ENCODE measurements at regions not wholly inside any gene's neighbourhood (a gene's known extent, or its start where the extent isn't known, plus 50 kb on each side); places are given as distances from the start of the nearest gene placed in this dataset.
"Not testable (repeated sequence)": the region's sequence is repeated elsewhere in the genome, so short reads cannot be mapped to it uniquely, and the experiment has no call there.

- no peak for DNase-seq (ENCODE audit: low spot score)
Observed at GRCh38 chr4:71081192-71081591, 87.7 kb downstream of the DCK start.

- no peak for DNase-seq (ENCODE audit: low spot score)
Observed at GRCh38 chr4:71093745-71094144, 100.3 kb downstream of the DCK start.

- DNase-seq (ENCODE audit: low spot score) = no peak
Observed at GRCh38 chr4:71094201-71094600, 100.8 kb downstream of the DCK start.

- no peak for DNase-seq (ENCODE audit: low spot score)
Observed at GRCh38 chr4:71095141-71095540, 101.7 kb downstream of the DCK start.

- DNase-seq (ENCODE audit: low spot score) = no peak
Observed at GRCh38 chr4:71095545-71095944, 102.1 kb downstream of the DCK start.

DNA sequence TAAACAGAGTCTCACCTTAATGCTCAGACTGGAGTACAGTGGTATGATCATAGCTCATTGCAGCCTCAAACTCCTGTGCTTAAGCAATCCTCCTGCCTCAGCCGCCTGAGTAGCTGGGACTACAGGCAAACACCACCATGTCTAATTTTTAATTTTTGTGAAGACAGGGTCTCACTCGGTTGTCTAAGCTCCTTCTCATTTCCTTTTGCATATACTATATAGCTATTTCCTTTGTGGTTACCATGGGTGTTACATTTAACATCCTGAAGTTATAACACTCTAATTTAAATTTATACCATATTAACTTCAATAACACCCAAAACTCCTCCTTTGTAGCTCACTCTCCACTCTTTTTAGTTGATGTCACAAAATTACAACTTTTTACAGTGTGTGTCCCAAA, 114.3 kb downstream of the DCK start:
- no peak for DNase-seq (ENCODE audit: low spot score)

- no peak for DNase-seq (ENCODE audit: low spot score)
Observed at GRCh38 chr4:71110499-71110898, 117.0 kb downstream of the DCK start.

DNA sequence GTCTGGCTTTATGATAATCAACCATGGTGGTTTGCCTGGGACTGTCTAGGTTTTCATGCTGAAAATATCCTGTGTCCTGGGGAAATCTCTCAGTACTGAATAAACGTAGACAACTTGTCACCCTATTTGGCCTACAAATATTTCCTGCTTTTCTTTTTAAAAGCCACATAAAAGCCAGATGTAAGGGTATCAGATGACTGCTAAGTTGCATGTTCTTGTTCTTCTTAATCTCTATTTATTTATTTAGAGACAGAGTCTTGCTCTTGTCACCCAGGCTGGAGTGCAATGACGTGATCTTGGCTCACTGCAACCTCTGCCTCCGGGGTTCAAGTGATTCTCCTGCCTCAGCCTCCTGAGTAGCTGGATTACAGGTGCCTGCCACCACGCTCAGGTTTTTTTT, 117.7 kb downstream of the DCK start:
- DNase-seq (ENCODE audit: low spot score) = not testable (repeated sequence)

DNA sequence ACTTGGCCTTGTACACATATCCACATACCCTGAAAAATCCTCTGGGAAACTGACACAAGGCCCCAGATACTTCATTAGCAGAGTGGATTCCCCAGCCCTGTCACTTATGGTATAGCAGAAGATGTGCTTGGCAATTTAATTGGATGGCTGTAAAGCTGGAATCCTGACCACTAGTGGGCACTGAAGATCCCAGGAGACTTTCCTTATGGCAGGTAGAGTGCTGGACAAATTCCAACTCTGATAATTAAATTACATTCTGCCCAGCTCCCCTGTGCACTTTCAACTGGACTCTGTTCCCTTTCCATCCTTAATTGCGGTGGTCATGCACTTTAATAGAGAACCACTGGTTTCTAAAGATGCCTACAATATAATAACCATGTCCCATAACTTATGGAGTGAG, 119.8 kb downstream of the DCK start:
- DNase-seq (ENCODE audit: low spot score) = no peak

DNA sequence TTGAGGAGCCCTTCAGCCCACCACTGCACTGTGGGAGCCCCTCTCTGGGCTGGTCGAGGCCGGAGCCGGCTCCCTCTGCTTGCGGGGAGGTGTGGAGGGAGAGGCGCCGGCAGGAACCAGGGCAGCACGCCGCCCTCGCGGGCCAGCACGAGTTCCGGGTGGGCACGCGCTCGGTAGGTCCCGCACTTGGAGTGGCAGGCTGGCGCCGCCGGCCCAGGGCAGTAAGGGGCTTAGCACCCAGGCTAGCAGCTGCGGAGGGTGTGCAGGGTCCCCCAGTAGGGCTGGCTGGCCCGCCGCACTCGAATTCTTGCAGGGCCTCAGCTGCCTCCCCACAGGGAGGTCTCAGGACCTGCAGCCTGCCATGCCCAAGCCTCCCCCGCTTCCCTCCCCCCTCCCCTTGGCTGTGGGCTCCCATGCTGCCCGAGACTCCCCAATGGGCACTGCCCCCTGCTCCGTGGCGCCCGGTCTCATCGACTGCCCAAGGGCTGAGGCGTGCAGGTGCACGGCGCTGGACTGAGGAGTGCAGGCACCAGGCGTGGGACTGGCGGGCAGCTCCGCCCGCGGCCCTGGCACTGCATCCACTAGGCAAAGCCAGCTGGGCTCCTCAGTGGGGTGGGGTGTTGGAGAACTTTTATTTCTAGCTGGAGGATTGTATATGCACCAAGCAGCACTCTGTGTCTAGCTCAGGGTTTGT, 127.5 kb downstream of the DCK start:
- no peak for DNase-seq (ENCODE audit: low spot score)

DNA sequence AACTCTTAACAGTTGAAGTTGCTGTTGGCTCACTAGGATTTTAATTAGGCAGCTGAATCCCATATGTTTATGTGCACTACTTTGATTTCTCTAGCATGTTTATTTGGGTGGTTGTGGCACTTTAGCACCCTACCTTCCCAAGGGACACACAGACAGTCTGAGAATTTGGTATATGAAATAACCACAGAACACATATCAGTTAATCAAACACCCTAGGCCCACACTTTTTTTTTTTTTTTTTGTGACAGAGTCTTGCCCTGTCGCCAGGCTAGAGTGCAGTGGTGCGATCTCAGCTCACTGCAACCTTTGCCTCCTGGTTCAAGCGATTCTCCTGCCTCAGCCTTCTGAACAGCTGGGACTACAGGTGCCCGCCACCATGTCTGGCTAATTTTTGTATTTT, 130.5 kb downstream of the DCK start:
- no peak for DNase-seq (ENCODE audit: low spot score)

- no peak for DNase-seq (ENCODE audit: low spot score)
Observed at GRCh38 chr4:71125137-71125536, 131.7 kb downstream of the DCK start.

DNA sequence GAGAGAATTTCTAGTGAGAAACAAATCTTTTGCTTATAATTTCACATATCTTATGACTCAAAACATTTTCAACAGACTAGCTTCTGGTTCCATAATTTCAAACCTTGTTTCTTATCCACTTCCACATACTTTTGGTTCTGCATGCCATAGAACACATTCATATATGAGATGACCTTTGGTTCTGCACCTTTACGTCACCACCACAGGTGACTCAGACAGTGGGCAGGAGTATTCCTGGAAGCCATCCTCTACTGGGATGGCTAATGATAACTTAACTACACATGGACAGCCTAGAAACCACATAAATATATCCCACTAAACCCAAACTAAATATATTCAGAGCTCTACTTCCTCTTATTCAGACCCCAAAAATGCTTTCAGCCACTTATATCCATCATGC, 133.3 kb downstream of the DCK start:
- DNase-seq (ENCODE audit: low spot score) = peak; percentile 46

GRCh38 chr4:71130827-71131603, 137.6 kb downstream of the DCK start:
- peak; percentile 20 for DNase-seq (ENCODE audit: low spot score)

DNA sequence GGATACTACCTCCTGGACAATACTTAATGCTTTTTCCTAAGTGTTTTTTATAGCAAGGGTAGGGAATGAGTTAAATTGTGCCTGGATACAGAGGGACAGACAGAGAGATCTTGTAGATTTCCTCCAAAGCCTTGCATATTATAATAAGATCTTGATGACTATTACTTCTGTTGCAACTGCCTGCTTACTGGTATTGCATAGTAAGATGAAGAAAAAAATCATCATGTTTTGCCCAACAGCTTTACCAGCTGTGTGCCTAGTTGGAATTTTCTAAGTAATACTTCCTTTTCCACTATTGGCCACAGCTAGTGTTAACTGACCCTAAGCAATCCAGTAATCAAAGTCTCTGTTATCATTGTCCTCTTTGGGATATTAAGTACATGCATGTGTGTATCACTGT, 139.0 kb downstream of the DCK start:
- no peak for DNase-seq (ENCODE audit: low spot score)

GRCh38 chr4:71133491-71133890, 140.0 kb downstream of the DCK start:
- peak; percentile 3 for DNase-seq (ENCODE audit: low spot score)

DNA sequence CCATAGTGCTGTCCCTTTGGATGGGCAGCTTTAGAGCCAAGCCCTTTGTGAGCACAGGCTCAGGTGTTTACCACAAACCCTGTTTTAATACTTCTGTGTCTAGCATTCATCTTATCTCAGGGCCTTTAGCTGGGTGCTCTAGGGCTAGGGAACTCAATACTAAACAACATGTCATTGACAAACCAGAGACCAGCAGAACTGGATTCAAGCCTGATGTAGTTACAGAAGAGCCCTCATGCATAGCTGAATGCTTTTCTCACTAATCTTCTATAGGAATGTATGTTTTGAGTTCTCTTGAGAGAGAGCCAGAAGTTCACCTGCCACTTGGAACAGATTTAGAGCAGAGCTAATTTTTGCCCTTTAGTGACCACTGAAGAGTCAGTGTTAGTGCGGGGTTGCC, 142.6 kb downstream of the DCK start:
- no peak for DNase-seq (ENCODE audit: low spot score)

GRCh38 chr4:71138007-71138615, 144.7 kb downstream of the DCK start:
- DNase-seq (ENCODE audit: low spot score) = no peak

DNA sequence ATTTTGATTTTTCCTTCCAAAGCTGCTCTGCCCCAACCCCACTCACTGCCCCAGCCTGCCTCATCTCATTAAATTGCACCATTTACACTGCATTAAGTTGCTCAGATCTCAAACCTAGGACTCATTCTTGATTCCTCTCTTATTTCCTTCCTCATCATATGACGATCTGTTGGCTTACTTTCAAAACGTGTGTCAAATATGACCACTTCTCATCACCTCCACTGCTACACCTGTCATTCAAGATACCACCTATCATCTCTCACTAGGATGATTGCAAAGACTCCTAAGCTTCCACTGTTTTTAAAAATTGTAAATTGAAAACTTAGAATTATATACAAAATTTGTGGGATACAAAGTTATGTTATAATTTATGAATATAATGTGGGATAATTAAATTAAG, 147.1 kb downstream of the DCK start:
- DNase-seq (ENCODE audit: low spot score) = no peak

- no peak for DNase-seq (ENCODE audit: low spot score)
Observed at GRCh38 chr4:71141125-71141524, 147.7 kb downstream of the DCK start.

- DNase-seq (ENCODE audit: low spot score) = no peak
Observed at GRCh38 chr4:71147261-71147660, 153.8 kb downstream of the DCK start.

- DNase-seq (ENCODE audit: low spot score) = no peak
Observed at GRCh38 chr4:71148545-71148944, 155.1 kb downstream of the DCK start.

- no peak for DNase-seq (ENCODE audit: low spot score)
Observed at GRCh38 chr4:71151054-71151453, 157.6 kb downstream of the DCK start.
